ENCODE measurements at regions not wholly inside any gene's neighbourhood (a gene's known extent, or its start where the extent isn't known, plus 50 kb on each side); places are given as distances from the start of the nearest gene placed in this dataset.

- Histone ChIP-seq H3K36me3 (ENCODE audit: control insufficient read depth in 2 of 2, extremely low read depth in 1 of 2, insufficient read depth in 2 of 2, low read length in 2 of 2) (no peaks in the 10 kb centered on the region), H3K4me3 (replicated peaks in 1 of 3; ENCODE audit: insufficient read depth in 1 of 3, low read depth in 1 of 3, low read length in 3 of 3) (no peak overlapping the region), H3K27me3 (ENCODE audit: control insufficient read depth in 2 of 2, insufficient read depth in 2 of 2, low read length in 2 of 2) (no peaks in the 10 kb centered on the region), H3K9ac (replicated peaks; ENCODE audit: extremely low read depth, insufficient read depth, low read length) (no peak overlapping the region), H3K79me2 (ENCODE audit: control insufficient read depth, insufficient read depth, low read length) (no peaks in the 10 kb centered on the region), H3K27ac (ENCODE audit: insufficient read depth, low read depth, low read length) (no peak overlapping the region), H3K9me3 (replicated peaks; ENCODE audit: control insufficient read depth, insufficient read depth, low read length) (no peaks in the 10 kb centered on the region), H2AFZ (ENCODE audit: low read depth, low read length) (no peak overlapping the region), H3K4me1 (ENCODE audit: control insufficient read depth, extremely low read depth, insufficient read depth, low read length) (no peaks in the 10 kb centered on the region), H3K9me1 (replicated peaks; ENCODE audit: control insufficient read depth, extremely low read depth, insufficient read depth, low read length) (no peaks in the 10 kb centered on the region), H4K20me1 (replicated peaks; ENCODE audit: control insufficient read depth, extremely low read depth, insufficient read depth, low read length) (no peaks in the 10 kb centered on the region), H3K4me2 (ENCODE audit: insufficient read depth, low read length) (no peak overlapping the region)
- TF ChIP-seq GATA2 (IDR thresholded peaks at IDR 0.05; ENCODE audit: insufficient read depth, insufficient read length, low read depth, low read length): no peak
- ChIA-PET CTCF (no interaction called here), POLR2A (no interaction called here)
- BruUV-seq (replicated peaks): no TSS peak
- DNase-seq (ENCODE audit: low read depth, low spot score) (no peak), FAIRE-seq (no peak)
- intact Hi-C loops (cut with micrococcal nuclease): no loop called here
- dilution Hi-C loops (cut with MboI; ENCODE audit: extremely low pct_ligation_motif_present, low sequenced_read_pairs): no loop called here
Observed at GRCh38 chr5:6056280-6056679, 322.1 kb downstream of the MED10 start.

GRCh38 chr5:6049662-6050061 lies 328.7 kb downstream of the MED10 start:
- Histone ChIP-seq H4K20me1 (replicated peaks; ENCODE audit: control insufficient read depth, extremely low read depth, insufficient read depth, low read length) (no peaks in the 10 kb centered on the region), H3K9ac (replicated peaks; ENCODE audit: extremely low read depth, insufficient read depth, low read length) (no peak overlapping the region), H3K9me3 (replicated peaks; ENCODE audit: control insufficient read depth, insufficient read depth, low read length) (no peaks in the 10 kb centered on the region), H3K79me2 (ENCODE audit: control insufficient read depth, insufficient read depth, low read length) (no peaks in the 10 kb centered on the region), H3K9me1 (replicated peaks; ENCODE audit: control insufficient read depth, extremely low read depth, insufficient read depth, low read length) (no peaks in the 10 kb centered on the region), H3K27ac (ENCODE audit: insufficient read depth, low read depth, low read length) (no peak overlapping the region), H3K27me3 (ENCODE audit: control insufficient read depth in 2 of 2, insufficient read depth in 2 of 2, low read length in 2 of 2) (no peaks in the 10 kb centered on the region), H3K4me2 (ENCODE audit: insufficient read depth, low read length) (no peak overlapping the region), H3K4me1 (ENCODE audit: control insufficient read depth, extremely low read depth, insufficient read depth, low read length) (no peaks in the 10 kb centered on the region), H3K4me3 (replicated peaks in 1 of 3; ENCODE audit: insufficient read depth in 1 of 3, low read depth in 1 of 3, low read length in 3 of 3) (no peak overlapping the region), H3K36me3 (ENCODE audit: control insufficient read depth in 2 of 2, extremely low read depth in 1 of 2, insufficient read depth in 2 of 2, low read length in 2 of 2) (no peaks in the 10 kb centered on the region), H2AFZ (ENCODE audit: low read depth, low read length) (no peak overlapping the region)
- POLR2A ChIA-PET: no interaction called here
- intact Hi-C loops (cut with micrococcal nuclease): no loop called here
- DNase-seq (ENCODE audit: low read depth, low spot score) (no peak), FAIRE-seq (no peak)
- dilution Hi-C loops (cut with MboI; ENCODE audit: extremely low pct_ligation_motif_present, low sequenced_read_pairs): no loop called here
- TF ChIP-seq CTCF (IDR thresholded peaks at IDR 0.05; ENCODE audit: extremely low read depth in 1 of 2, insufficient read depth in 1 of 2, low read depth in 1 of 2, low read length in 2 of 2) (no peak), FOS (IDR thresholded peaks at IDR 0.05; ENCODE audit: borderline replicate concordance, insufficient read depth, low read length) (no peak), JUN (IDR thresholded peaks at IDR 0.05; ENCODE audit: borderline replicate concordance, insufficient read depth, insufficient read length, low read depth) (no peak), GATA2 (IDR thresholded peaks at IDR 0.05; ENCODE audit: insufficient read depth, insufficient read length, low read depth, low read length) (no peak), POLR2A (IDR thresholded peaks at IDR 0.05; ENCODE audit: low read depth, low read length) (no peak), POLR2AphosphoS5 (IDR thresholded peaks at IDR 0.05; ENCODE audit: insufficient read depth, low read depth, low read length) (no peak), EZH2 (IDR thresholded peaks at IDR 0.05; ENCODE audit: borderline replicate concordance, low read depth, low read length, severe bottlenecking) (no peak), MAX (IDR thresholded peaks at IDR 0.05; ENCODE audit: insufficient read depth, insufficient read length) (no peak), MYC (IDR thresholded peaks at IDR 0.05; ENCODE audit: low read depth, low read length) (no peak)
- CTCF ChIA-PET: no interaction called here
- BruUV-seq (replicated peaks): no TSS peak
